GM23338 (cell line): ENCODE measurements at regions not wholly inside any gene's neighbourhood (a gene's known extent, or its start where the extent isn't known, plus 50 kb on each side); places are given as distances from the start of the nearest gene placed in this dataset.

Experiments
- ATAC-seq: fragments of 200-7000 bp; cut with Tn5 transposase; 3 replicates; pipeline ENCODE4 v1.9.1; 2020
- DNase-seq: peaks from one replicate; pipeline ENCODE4 v3.0.0-alpha.2; 2015; ENCODE audit warnings: low spot score
- H2AFZ ChIP-seq: fragments of 200-600 bp; sonication (generic); 2 replicates; pipeline ENCODE4 v1.8.0; 2016; ENCODE audit warnings: antibody characterized with exemption, mild to moderate bottlenecking, moderate library complexity
- H3F3A ChIP-seq: fragments of 200-600 bp; sonication (generic); replicated peaks from 2 replicates; pipeline ENCODE4 v1.8.0; 2017; ENCODE audit warnings: antibody characterized with exemption, mixed run types, low read depth
- H3K27ac ChIP-seq: fragments of 200-600 bp; sonication (generic); 2 replicates; pipeline ENCODE4 v1.6.1; 2016; ENCODE audit warnings: low read depth
- H3K27me3 ChIP-seq: fragments of 200-600 bp; sonication (generic); 2 replicates; pipeline ENCODE4 v1.8.0; 2016; ENCODE audit warnings: mild to moderate bottlenecking, mixed run types, moderate library complexity; ENCODE audit not compliant: insufficient read depth
- H3K36me3 ChIP-seq: fragments of 200-600 bp; sonication (generic); 2 replicates; pipeline ENCODE4 v1.8.0; 2016; ENCODE audit warnings: mild to moderate bottlenecking; ENCODE audit not compliant: insufficient read depth
- H3K4me1 ChIP-seq: fragments of 200-600 bp; sonication (generic); 2 replicates; pipeline ENCODE4 v1.8.0; 2016; ENCODE audit warnings: mild to moderate bottlenecking, moderate library complexity; ENCODE audit not compliant: insufficient read depth
- H3K4me2 ChIP-seq: fragments of 200-600 bp; sonication (generic); 2 replicates; pipeline ENCODE4 v1.7.1; 2017; ENCODE audit warnings: mixed run types
- H3K4me3 ChIP-seq: fragments of 200-600 bp; sonication (generic); 2 replicates; pipeline ENCODE4 v1.6.1; 2016; ENCODE audit warnings: mixed run types
- H3K79me2 ChIP-seq: fragments of 200-600 bp; sonication (generic); replicated peaks from 2 replicates; pipeline ENCODE4 v1.8.0; 2017; ENCODE audit warnings: mild to moderate bottlenecking; ENCODE audit not compliant: insufficient read depth
- H3K9me2 ChIP-seq: fragments of 200-600 bp; sonication (generic); 2 replicates; pipeline ENCODE4 v1.8.0; 2017; ENCODE audit not compliant: insufficient read depth
- H4K20me1 ChIP-seq: fragments of 200-600 bp; sonication (generic); replicated peaks from 2 replicates; pipeline ENCODE4 v1.8.0; 2017; ENCODE audit warnings: mild to moderate bottlenecking; ENCODE audit not compliant: insufficient read depth
- H3K27ac Mint-ChIP-seq: 2 replicates; pipeline ENCODE4 v1.8.0; 2020; ENCODE audit warnings: inconsistent platforms, mild to moderate bottlenecking, moderate library complexity, mixed read lengths
- H3K27me3 Mint-ChIP-seq: 3 replicates; pipeline ENCODE4 v1.8.0; 2022; ENCODE audit warnings: low read depth, mild to moderate bottlenecking, moderate library complexity, mixed read lengths, inconsistent platforms; ENCODE audit not compliant: insufficient read depth, poor library complexity
- H3K36me3 Mint-ChIP-seq: 3 replicates; pipeline ENCODE4 v1.8.0; 2021; ENCODE audit warnings: low read depth, mild to moderate bottlenecking, inconsistent platforms, moderate library complexity, mixed read lengths
- H3K4me1 Mint-ChIP-seq: 3 replicates; pipeline ENCODE4 v1.8.0; 2020; ENCODE audit warnings: mild to moderate bottlenecking, inconsistent platforms, mixed read lengths
- H3K4me3 Mint-ChIP-seq: 3 replicates; pipeline ENCODE4 v1.8.0; 2021; ENCODE audit warnings: moderate library complexity, mild to moderate bottlenecking, inconsistent platforms, mixed read lengths
- H3K9me3 Mint-ChIP-seq: 3 replicates; pipeline ENCODE4 v1.8.0; 2020; ENCODE audit warnings: moderate library complexity, mild to moderate bottlenecking, inconsistent platforms, mixed read lengths
- CREB1 ChIP-seq: fragments of 250-450 bp; sonication (Bioruptor Pico); IDR thresholded peaks from 2 replicates; pipeline ENCODE4 v1.5.0; 2020; ENCODE audit warnings: low read depth, mild to moderate bottlenecking, moderate library complexity
- EZH2 ChIP-seq: fragments of 200-600 bp; sonication (generic); IDR thresholded peaks from one replicate; pipeline ENCODE4 v1.8.0; 2017; ENCODE audit warnings: antibody characterized with exemption, mild to moderate bottlenecking, low read depth; ENCODE audit not compliant: unreplicated experiment
- EZH2phosphoT487 ChIP-seq: fragments of 200-600 bp; sonication (generic); IDR thresholded peaks from one replicate; pipeline ENCODE4 v1.8.1; 2018; ENCODE audit warnings: antibody characterized with exemption; ENCODE audit not compliant: unreplicated experiment
- JUNB ChIP-seq: IDR thresholded peaks from one replicate; pipeline ENCODE4 v1.6.1; 2016; ENCODE audit warnings: antibody characterized with exemption; ENCODE audit not compliant: unreplicated experiment
- NANOG ChIP-seq: IDR thresholded peaks from 2 replicates; pipeline ENCODE4 v1.6.1; 2016; ENCODE audit warnings: antibody characterized with exemption, borderline replicate concordance
- POLR2AphosphoS5 ChIP-seq: IDR thresholded peaks from 2 replicates; pipeline ENCODE4 v1.6.1; 2016; ENCODE audit warnings: antibody characterized with exemption, low read depth
- STAT1 ChIP-seq: IDR thresholded peaks from one replicate; pipeline ENCODE4 v1.6.1; 2016; ENCODE audit warnings: antibody characterized with exemption; ENCODE audit not compliant: unreplicated experiment
- ZNF114 ChIP-seq: fragments of 250-450 bp; sonication (Bioruptor Pico); IDR thresholded peaks from 2 replicates; pipeline ENCODE4 v1.5.0; 2020; ENCODE audit warnings: mild to moderate bottlenecking, moderate library complexity
- ZNF331 ChIP-seq: fragments of 250-450 bp; sonication (Bioruptor Pico); IDR thresholded peaks from 2 replicates; pipeline ENCODE4 v1.5.0; 2020; ENCODE audit warnings: low read depth, mild to moderate bottlenecking, moderate library complexity
- TF ChIP-seq, protein P1 (sequence below): IDR thresholded peaks from 2 replicates; pipeline ENCODE4 v1.6.1; 2016; ENCODE audit warnings: antibody characterized with exemption
- TF ChIP-seq, protein P2 (sequence below): fragments of 250-450 bp; sonication (Bioruptor Pico); IDR thresholded peaks from 2 replicates; pipeline ENCODE4 v1.5.0; 2020; ENCODE audit warnings: mild to moderate bottlenecking, moderate library complexity
- TF ChIP-seq, protein P3 (sequence below), 2 experiments: fragments of 200-600 bp in 1 of 2; sonication (generic) in 1 of 2; conservative IDR thresholded peaks; 2 replicates each; pipeline versions ENCODE4 v1.5.1 to v1.6.1; 2016 to 2017; ENCODE audit warnings: antibody characterized with exemption in 2 of 2, low read depth in 2 of 2, mild to moderate bottlenecking in 2 of 2, moderate library complexity in 1 of 2
- TF ChIP-seq, protein P4 (sequence below): IDR thresholded peaks from one replicate; pipeline ENCODE4 v1.6.1; 2018; ENCODE audit warnings: antibody characterized with exemption; ENCODE audit not compliant: unreplicated experiment

DNA sequence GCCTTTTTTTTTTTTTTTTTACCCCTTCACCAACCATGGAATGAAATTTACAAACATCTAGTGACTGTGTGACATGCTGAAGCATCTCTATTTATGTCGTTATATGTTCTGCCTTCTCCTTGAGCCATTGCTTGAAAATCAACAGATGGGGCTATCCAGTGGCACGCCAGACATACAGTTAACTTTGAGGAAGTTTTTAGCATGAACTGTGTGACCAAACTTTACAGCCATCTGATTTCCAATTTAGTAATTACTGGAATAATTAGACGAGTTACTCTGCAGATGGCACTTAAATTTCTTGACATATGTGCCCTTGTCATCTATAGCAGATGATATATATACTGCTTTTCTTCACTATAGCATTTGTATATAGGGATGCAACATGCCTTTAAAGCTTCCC is 192.1 kb downstream of the SNAPC1 start:
- ATAC-seq = no peak
- Mint-ChIP-seq H3K9me3 (peaks cover 7% of the 10 kb centered on the region; the same call in 1 of the 3 replicates), H3K4me3 (no peak overlapping the region), H3K27me3 (peaks cover 2% of the 10 kb centered on the region), H3K4me1 (peaks cover 3% of the 10 kb centered on the region; the same call in 1 of the 3 replicates), H3K27ac (no peak overlapping the region), H3K36me3 (no peaks in the 10 kb centered on the region)
- Histone ChIP-seq H3K4me2 (no peak overlapping the region), H3K4me3 (no peak overlapping the region), H3F3A (no peaks in the 10 kb centered on the region), H3K27ac (no peak overlapping the region), H3K36me3 (no peaks in the 10 kb centered on the region), H4K20me1 (no peaks in the 10 kb centered on the region), H2AFZ (no peak overlapping the region), H3K9me2 (no peaks in the 10 kb centered on the region), H3K79me2 (no peaks in the 10 kb centered on the region), H3K4me1 (no peaks in the 10 kb centered on the region), H3K27me3 (no peaks in the 10 kb centered on the region)
- DNase-seq = no peak
- TF ChIP-seq NANOG = no peak
- TF ChIP-seq, protein P1, sequence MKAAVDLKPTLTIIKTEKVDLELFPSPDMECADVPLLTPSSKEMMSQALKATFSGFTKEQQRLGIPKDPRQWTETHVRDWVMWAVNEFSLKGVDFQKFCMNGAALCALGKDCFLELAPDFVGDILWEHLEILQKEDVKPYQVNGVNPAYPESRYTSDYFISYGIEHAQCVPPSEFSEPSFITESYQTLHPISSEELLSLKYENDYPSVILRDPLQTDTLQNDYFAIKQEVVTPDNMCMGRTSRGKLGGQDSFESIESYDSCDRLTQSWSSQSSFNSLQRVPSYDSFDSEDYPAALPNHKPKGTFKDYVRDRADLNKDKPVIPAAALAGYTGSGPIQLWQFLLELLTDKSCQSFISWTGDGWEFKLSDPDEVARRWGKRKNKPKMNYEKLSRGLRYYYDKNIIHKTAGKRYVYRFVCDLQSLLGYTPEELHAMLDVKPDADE = no peak
- no peak for TF ChIP-seq ZNF114
- no peak for TF ChIP-seq STAT1
- TF ChIP-seq, protein P2, sequence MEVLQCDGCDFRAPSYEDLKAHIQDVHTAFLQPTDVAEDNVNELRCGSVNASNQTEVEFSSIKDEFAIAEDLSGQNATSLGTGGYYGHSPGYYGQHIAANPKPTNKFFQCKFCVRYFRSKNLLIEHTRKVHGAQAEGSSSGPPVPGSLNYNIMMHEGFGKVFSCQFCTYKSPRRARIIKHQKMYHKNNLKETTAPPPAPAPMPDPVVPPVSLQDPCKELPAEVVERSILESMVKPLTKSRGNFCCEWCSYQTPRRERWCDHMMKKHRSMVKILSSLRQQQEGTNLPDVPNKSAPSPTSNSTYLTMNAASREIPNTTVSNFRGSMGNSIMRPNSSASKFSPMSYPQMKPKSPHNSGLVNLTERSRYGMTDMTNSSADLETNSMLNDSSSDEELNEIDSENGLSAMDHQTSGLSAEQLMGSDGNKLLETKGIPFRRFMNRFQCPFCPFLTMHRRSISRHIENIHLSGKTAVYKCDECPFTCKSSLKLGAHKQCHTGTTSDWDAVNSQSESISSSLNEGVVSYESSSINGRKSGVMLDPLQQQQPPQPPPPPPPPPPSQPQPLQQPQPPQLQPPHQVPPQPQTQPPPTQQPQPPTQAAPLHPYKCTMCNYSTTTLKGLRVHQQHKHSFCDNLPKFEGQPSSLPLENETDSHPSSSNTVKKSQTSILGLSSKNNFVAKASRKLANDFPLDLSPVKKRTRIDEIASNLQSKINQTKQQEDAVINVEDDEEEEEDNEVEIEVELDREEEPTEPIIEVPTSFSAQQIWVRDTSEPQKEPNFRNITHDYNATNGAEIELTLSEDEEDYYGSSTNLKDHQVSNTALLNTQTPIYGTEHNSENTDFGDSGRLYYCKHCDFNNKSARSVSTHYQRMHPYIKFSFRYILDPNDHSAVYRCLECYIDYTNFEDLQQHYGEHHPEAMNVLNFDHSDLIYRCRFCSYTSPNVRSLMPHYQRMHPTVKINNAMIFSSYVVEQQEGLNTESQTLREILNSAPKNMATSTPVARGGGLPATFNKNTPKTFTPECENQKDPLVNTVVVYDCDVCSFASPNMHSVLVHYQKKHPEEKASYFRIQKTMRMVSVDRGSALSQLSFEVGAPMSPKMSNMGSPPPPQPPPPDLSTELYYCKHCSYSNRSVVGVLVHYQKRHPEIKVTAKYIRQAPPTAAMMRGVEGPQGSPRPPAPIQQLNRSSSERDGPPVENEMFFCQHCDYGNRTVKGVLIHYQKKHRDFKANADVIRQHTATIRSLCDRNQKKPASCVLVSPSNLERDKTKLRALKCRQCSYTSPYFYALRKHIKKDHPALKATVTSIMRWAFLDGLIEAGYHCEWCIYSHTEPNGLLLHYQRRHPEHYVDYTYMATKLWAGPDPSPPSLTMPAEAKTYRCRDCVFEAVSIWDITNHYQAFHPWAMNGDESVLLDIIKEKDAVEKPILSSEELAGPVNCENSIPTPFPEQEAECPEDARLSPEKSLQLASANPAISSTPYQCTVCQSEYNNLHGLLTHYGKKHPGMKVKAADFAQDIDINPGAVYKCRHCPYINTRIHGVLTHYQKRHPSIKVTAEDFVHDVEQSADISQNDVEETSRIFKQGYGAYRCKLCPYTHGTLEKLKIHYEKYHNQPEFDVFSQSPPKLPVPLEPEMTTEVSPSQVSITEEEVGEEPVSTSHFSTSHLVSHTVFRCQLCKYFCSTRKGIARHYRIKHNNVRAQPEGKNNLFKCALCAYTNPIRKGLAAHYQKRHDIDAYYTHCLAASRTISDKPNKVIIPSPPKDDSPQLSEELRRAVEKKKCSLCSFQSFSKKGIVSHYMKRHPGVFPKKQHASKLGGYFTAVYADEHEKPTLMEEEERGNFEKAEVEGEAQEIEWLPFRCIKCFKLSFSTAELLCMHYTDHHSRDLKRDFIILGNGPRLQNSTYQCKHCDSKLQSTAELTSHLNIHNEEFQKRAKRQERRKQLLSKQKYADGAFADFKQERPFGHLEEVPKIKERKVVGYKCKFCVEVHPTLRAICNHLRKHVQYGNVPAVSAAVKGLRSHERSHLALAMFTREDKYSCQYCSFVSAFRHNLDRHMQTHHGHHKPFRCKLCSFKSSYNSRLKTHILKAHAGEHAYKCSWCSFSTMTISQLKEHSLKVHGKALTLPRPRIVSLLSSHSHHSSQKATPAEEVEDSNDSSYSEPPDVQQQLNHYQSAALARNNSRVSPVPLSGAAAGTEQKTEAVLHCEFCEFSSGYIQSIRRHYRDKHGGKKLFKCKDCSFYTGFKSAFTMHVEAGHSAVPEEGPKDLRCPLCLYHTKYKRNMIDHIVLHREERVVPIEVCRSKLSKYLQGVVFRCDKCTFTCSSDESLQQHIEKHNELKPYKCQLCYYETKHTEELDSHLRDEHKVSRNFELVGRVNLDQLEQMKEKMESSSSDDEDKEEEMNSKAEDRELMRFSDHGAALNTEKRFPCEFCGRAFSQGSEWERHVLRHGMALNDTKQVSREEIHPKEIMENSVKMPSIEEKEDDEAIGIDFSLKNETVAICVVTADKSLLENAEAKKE (CRISPR knock-in tag) = no peak
- no peak for TF ChIP-seq JUNB
- no peak for TF ChIP-seq EZH2
- no peak for TF ChIP-seq EZH2phosphoT487
- TF ChIP-seq, protein P3, sequence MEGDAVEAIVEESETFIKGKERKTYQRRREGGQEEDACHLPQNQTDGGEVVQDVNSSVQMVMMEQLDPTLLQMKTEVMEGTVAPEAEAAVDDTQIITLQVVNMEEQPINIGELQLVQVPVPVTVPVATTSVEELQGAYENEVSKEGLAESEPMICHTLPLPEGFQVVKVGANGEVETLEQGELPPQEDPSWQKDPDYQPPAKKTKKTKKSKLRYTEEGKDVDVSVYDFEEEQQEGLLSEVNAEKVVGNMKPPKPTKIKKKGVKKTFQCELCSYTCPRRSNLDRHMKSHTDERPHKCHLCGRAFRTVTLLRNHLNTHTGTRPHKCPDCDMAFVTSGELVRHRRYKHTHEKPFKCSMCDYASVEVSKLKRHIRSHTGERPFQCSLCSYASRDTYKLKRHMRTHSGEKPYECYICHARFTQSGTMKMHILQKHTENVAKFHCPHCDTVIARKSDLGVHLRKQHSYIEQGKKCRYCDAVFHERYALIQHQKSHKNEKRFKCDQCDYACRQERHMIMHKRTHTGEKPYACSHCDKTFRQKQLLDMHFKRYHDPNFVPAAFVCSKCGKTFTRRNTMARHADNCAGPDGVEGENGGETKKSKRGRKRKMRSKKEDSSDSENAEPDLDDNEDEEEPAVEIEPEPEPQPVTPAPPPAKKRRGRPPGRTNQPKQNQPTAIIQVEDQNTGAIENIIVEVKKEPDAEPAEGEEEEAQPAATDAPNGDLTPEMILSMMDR (conservative IDR thresholded peaks at IDR 0.05; ENCODE audit: low read depth in 2 of 2) = no peak
- TF ChIP-seq ZNF331 (CRISPR knock-in tag) = no peak
- no peak for TF ChIP-seq CREB1
- TF ChIP-seq POLR2AphosphoS5 = no peak
- TF ChIP-seq, protein P4, sequence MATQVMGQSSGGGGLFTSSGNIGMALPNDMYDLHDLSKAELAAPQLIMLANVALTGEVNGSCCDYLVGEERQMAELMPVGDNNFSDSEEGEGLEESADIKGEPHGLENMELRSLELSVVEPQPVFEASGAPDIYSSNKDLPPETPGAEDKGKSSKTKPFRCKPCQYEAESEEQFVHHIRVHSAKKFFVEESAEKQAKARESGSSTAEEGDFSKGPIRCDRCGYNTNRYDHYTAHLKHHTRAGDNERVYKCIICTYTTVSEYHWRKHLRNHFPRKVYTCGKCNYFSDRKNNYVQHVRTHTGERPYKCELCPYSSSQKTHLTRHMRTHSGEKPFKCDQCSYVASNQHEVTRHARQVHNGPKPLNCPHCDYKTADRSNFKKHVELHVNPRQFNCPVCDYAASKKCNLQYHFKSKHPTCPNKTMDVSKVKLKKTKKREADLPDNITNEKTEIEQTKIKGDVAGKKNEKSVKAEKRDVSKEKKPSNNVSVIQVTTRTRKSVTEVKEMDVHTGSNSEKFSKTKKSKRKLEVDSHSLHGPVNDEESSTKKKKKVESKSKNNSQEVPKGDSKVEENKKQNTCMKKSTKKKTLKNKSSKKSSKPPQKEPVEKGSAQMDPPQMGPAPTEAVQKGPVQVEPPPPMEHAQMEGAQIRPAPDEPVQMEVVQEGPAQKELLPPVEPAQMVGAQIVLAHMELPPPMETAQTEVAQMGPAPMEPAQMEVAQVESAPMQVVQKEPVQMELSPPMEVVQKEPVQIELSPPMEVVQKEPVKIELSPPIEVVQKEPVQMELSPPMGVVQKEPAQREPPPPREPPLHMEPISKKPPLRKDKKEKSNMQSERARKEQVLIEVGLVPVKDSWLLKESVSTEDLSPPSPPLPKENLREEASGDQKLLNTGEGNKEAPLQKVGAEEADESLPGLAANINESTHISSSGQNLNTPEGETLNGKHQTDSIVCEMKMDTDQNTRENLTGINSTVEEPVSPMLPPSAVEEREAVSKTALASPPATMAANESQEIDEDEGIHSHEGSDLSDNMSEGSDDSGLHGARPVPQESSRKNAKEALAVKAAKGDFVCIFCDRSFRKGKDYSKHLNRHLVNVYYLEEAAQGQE = no peak
